Peyer's patch (tissue), 4 donors: ENCODE measurements at regions not wholly inside any gene's neighbourhood (a gene's known extent, or its start where the extent isn't known, plus 50 kb on each side); places are given as distances from the start of the nearest gene placed in this dataset.

Experiments
- DNase-seq, 3 donors: peaks; one replicate each; pipeline ENCODE4 v3.0.0-alpha.2; 2017 to 2019
- H3K27ac ChIP-seq, 4 donors: fragments of 200-600 bp; sonication (generic); one replicate each; pipeline ENCODE4 v1.5.1; 2016 to 2019
- H3K27me3 ChIP-seq, 2 donors: fragments of 200-600 bp; sonication (generic); one replicate each; pipeline ENCODE4 v1.5.1; 2019
- H3K36me3 ChIP-seq, 3 donors: fragments of 200-600 bp; sonication (generic); one replicate each; pipeline ENCODE4 v1.5.1; 2016 to 2019
- H3K4me1 ChIP-seq, 4 donors: fragments of 200-600 bp; sonication (generic); one replicate each; pipeline ENCODE4 v1.5.1; 2016 to 2019
- H3K4me3 ChIP-seq, 4 donors: fragments of 200-600 bp; sonication (generic); 1 replicate in 3 of 4; 2 replicates in 1 of 4; pipeline ENCODE4 v1.5.1; 2016 to 2019; ENCODE audit warnings: mild to moderate bottlenecking in 1 of 4
- H3K9me3 ChIP-seq, 4 donors: fragments of 200-600 bp; sonication (generic); one replicate each; pipeline ENCODE4 v1.5.1; 2016 to 2019; ENCODE audit warnings: mild to moderate bottlenecking in 1 of 4
- POLR2A ChIP-seq, 2 donors: fragments of 450-650 bp; IDR thresholded peaks; one replicate each; pipeline ENCODE4 v1.5.1; 2017; ENCODE audit warnings: antibody characterized with exemption in 2 of 2, mild to moderate bottlenecking in 2 of 2, moderate library complexity in 2 of 2
- TF ChIP-seq, protein P1 (sequence below), 6 experiments: fragments of 450-650 bp in 4 of 6; fragments of 200-600 bp in 2 of 6; sonication (generic) in 1 of 6; IDR thresholded peaks; one replicate each; pipeline ENCODE4 v1.5.1; 2017 to 2019; ENCODE audit warnings: antibody characterized with exemption in 6 of 6, mild to moderate bottlenecking in 3 of 6, moderate library complexity in 1 of 6

DNA sequence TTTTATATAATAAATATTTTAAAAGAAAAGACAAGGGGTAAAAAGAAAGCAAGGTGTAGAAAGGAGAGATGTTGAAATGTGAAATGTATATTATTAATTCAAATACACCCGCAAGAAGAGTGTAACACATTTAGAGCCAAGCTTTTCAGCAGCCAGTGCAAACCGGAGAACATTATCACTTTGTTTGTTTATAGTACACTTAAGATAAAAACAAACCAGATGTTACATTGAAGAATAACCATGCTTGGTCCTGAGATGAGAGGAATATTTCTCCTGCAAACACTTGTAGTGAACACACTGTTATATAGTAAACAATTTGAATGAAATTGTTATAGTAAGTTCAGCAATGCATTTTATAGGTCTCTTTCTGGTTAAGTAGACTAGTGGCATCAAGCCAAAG, 1441.5 kb downstream of the OTOL1 start:
- H3K36me3 ChIP-seq: no peaks in the 10 kb centered on the region
- H3K27ac ChIP-seq: no peak overlapping the region
- no peaks in the 10 kb centered on the region for H3K27me3 ChIP-seq
- no peak overlapping the region for H3K4me3 ChIP-seq
- H3K9me3 ChIP-seq: no peaks in the 10 kb centered on the region
- H3K4me1 ChIP-seq: no peaks in the 10 kb centered on the region
- TF ChIP-seq POLR2A (IDR thresholded peaks at IDR 0.05): no peak
- TF ChIP-seq, protein P1, sequence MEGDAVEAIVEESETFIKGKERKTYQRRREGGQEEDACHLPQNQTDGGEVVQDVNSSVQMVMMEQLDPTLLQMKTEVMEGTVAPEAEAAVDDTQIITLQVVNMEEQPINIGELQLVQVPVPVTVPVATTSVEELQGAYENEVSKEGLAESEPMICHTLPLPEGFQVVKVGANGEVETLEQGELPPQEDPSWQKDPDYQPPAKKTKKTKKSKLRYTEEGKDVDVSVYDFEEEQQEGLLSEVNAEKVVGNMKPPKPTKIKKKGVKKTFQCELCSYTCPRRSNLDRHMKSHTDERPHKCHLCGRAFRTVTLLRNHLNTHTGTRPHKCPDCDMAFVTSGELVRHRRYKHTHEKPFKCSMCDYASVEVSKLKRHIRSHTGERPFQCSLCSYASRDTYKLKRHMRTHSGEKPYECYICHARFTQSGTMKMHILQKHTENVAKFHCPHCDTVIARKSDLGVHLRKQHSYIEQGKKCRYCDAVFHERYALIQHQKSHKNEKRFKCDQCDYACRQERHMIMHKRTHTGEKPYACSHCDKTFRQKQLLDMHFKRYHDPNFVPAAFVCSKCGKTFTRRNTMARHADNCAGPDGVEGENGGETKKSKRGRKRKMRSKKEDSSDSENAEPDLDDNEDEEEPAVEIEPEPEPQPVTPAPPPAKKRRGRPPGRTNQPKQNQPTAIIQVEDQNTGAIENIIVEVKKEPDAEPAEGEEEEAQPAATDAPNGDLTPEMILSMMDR (IDR thresholded peaks at IDR 0.05): no peak
- DNase-seq: no peak

GRCh38 chr3:162945626-162946025, 1449.0 kb downstream of the OTOL1 start:
- no peak for DNase-seq
- H3K9me3 ChIP-seq: no peaks in the 10 kb centered on the region
- no peak for TF ChIP-seq POLR2A (IDR thresholded peaks at IDR 0.05)
- TF ChIP-seq, protein P1 (IDR thresholded peaks at IDR 0.05): no peak
- no peaks in the 10 kb centered on the region for H3K4me1 ChIP-seq
- no peaks in the 10 kb centered on the region for H3K36me3 ChIP-seq
- H3K27ac ChIP-seq: no peak overlapping the region
- no peaks in the 10 kb centered on the region for H3K27me3 ChIP-seq
- no peak overlapping the region for H3K4me3 ChIP-seq

GRCh38 chr3:162956711-162957110, 1460.1 kb downstream of the OTOL1 start:
- H3K36me3 ChIP-seq: no peaks in the 10 kb centered on the region
- no peaks in the 10 kb centered on the region for H3K9me3 ChIP-seq
- H3K4me3 ChIP-seq: no peak overlapping the region

GRCh38 chr3:162960269-162960668, 1463.7 kb downstream of the OTOL1 start:
- H3K4me3 ChIP-seq: no peak overlapping the region
- no peaks in the 10 kb centered on the region for H3K27me3 ChIP-seq
- no peaks in the 10 kb centered on the region for H3K9me3 ChIP-seq
- TF ChIP-seq POLR2A (IDR thresholded peaks at IDR 0.05): no peak
- TF ChIP-seq, protein P1 (IDR thresholded peaks at IDR 0.05): no peak
- H3K36me3 ChIP-seq: no peaks in the 10 kb centered on the region
- no peaks in the 10 kb centered on the region for H3K4me1 ChIP-seq
- no peak for DNase-seq
- no peak overlapping the region for H3K27ac ChIP-seq

More at GRCh38 chr3:162956711-162957110, 1460.1 kb downstream of the OTOL1 start:
- H3K27me3 ChIP-seq: no peaks in the 10 kb centered on the region
- no peaks in the 10 kb centered on the region for H3K4me1 ChIP-seq
- DNase-seq: no peak
- TF ChIP-seq, protein P1 (IDR thresholded peaks at IDR 0.05): no peak
- no peak for TF ChIP-seq POLR2A (IDR thresholded peaks at IDR 0.05)
- no peak overlapping the region for H3K27ac ChIP-seq

DNA sequence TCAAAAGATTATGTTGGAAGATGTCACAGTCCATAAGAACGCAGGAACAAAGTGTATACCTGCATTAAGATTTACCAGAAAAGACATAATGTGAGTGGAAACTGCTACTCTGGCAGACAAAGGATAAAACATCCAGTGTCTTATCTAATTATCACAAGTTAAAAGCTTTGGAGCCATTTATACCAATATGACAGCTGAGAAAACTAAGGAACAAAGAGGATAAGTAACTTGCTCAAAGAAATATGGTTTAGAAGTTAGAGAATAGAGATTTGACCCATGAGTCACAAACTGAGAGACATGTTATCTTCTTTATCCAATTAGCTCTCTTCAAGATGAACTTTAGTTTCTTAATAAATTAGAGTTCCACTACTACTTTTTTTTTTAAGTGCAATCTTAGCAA, 1473.7 kb downstream of the OTOL1 start:
- H3K4me3 ChIP-seq: no peak overlapping the region
- no peaks in the 10 kb centered on the region for H3K4me1 ChIP-seq
- TF ChIP-seq, protein P1 (IDR thresholded peaks at IDR 0.05): no peak
- no peak for TF ChIP-seq POLR2A (IDR thresholded peaks at IDR 0.05)
- DNase-seq: no peak
- no peaks in the 10 kb centered on the region for H3K27me3 ChIP-seq
- H3K9me3 ChIP-seq: no peaks in the 10 kb centered on the region
- H3K27ac ChIP-seq: no peak overlapping the region
- no peaks in the 10 kb centered on the region for H3K36me3 ChIP-seq

DNA sequence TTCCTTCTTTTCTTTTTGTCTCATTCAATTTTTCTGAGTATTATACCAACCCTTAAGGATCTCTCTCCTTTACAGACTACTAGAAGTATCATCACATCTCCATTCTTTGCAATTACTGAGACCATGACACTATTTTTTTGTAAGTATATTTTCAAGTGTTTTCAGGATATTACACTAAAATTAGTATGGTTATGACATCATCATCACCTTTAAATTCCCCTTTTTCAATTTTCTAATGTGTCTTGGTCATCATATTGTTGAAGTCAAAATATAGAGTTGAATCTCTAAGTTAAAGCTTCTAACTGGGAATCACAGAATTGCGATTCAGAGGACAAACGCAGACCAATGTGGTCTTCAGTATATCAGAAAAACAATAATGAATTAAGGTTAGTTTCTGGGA, 1475.1 kb downstream of the OTOL1 start:
- no peak overlapping the region for H3K27ac ChIP-seq
- H3K4me1 ChIP-seq: no peaks in the 10 kb centered on the region
- no peak for TF ChIP-seq POLR2A (IDR thresholded peaks at IDR 0.05)
- TF ChIP-seq, protein P1 (IDR thresholded peaks at IDR 0.05): no peak
- no peaks in the 10 kb centered on the region for H3K9me3 ChIP-seq
- no peak overlapping the region for H3K4me3 ChIP-seq
- DNase-seq: no peak
- no peaks in the 10 kb centered on the region for H3K36me3 ChIP-seq
- H3K27me3 ChIP-seq: no peaks in the 10 kb centered on the region
